ENCODE measurements at regions not wholly inside any gene's neighbourhood (a gene's known extent, or its start where the extent isn't known, plus 50 kb on each side); places are given as distances from the start of the nearest gene placed in this dataset.

DNA sequence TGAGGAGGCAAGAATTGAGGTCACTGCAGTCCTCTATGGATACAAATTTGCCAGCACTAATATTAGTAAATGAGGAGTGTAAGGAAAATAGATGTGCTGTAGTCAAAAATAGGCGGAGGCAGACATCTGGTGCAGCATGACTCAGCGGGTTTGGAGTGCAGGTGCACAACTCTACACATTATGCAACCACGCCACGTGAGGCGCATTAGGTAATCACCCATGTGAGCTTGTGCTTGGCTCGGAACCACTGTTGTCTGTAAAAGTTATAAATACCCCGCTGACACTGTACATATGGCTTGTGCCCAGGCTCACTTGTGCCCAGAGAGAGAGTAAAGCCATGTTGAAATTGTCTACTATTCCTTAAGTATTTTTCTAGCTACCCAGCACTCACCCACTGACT, 623.5 kb upstream of the NUDT12 start:
- no peak overlapping the region for H3K27ac ChIP-seq (ENCODE audit: low read depth in 2 of 2, low read length in 1 of 2)
- H3F3A ChIP-seq (replicated peaks; ENCODE audit: insufficient read depth) = peaks cover 2% of the 10 kb centered on the region
- H3K4me3 ChIP-seq (ENCODE audit: low read depth in 2 of 2, low read length in 1 of 2) = no peak overlapping the region
- no peaks in the 10 kb centered on the region for H3K9me2 ChIP-seq
- no peak overlapping the region for H2AFZ ChIP-seq (ENCODE audit: low read depth)
- H3K4me2 ChIP-seq = no peak overlapping the region
- no peaks in the 10 kb centered on the region for H3K36me3 ChIP-seq (replicated peaks in 1 of 2; ENCODE audit: control insufficient read depth in 1 of 2, insufficient read depth in 2 of 2, low read length in 1 of 2)
- CTCF ChIA-PET = no interaction called here
- no peak for DNase-seq
- no peaks in the 10 kb centered on the region; a peak in 1 of 4 replicates for H3K4me1 ChIP-seq (ENCODE audit: control insufficient read depth in 1 of 2, insufficient read depth in 2 of 2, low read depth in 1 of 2, low read length in 1 of 2)
- 96% methylated on average over 7 of the region's 7 CpGs for WGBS (ENCODE audit: low lambda C conversion rate)
- no peaks in the 10 kb centered on the region for H4K20me1 ChIP-seq (ENCODE audit: insufficient read depth)
- no peak overlapping the region for H3K9ac ChIP-seq
- TF ChIP-seq RAD21 (IDR thresholded peaks at IDR 0.05; ENCODE audit: low read length) = no peak
- TF ChIP-seq, protein P1, sequence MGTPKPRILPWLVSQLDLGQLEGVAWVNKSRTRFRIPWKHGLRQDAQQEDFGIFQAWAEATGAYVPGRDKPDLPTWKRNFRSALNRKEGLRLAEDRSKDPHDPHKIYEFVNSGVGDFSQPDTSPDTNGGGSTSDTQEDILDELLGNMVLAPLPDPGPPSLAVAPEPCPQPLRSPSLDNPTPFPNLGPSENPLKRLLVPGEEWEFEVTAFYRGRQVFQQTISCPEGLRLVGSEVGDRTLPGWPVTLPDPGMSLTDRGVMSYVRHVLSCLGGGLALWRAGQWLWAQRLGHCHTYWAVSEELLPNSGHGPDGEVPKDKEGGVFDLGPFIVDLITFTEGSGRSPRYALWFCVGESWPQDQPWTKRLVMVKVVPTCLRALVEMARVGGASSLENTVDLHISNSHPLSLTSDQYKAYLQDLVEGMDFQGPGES (IDR thresholded peaks at IDR 0.05; ENCODE audit: low read depth, low read length) = no peak
- POLR2A ChIA-PET = no interaction called here
- H3K79me2 ChIP-seq (ENCODE audit: insufficient read depth) = no peaks in the 10 kb centered on the region
- H3K9me3 ChIP-seq = no peaks in the 10 kb centered on the region
- no peaks in the 10 kb centered on the region for H3K27me3 ChIP-seq (ENCODE audit: insufficient read depth)

DNA sequence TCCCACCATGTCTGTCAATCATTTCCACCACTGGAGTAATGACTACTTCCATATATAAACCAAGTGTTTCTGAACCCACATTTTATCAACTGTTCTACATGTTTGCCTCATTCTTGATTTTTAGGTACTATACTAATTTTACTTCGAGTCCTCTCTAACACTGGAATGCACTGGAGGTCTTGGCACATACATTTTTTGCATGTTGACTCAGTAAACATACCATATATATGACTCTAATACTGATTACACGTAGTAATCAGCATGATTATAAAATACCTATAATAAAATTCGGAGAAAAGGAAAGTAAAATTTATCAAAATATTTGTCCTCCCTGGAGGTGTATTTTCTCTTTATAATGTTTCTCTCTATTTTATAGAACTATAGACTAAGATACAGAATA, 621.7 kb upstream of the NUDT12 start:
- TF ChIP-seq RCOR1 (IDR thresholded peaks at IDR 0.05; ENCODE audit: low read length) = no peak
- TF ChIP-seq JUND (IDR thresholded peaks at IDR 0.05) = no peak
- no peak for TF ChIP-seq MXI1 (IDR thresholded peaks at IDR 0.05; ENCODE audit: low read depth, low read length)
- TF ChIP-seq FOXJ3 (CRISPR knock-in tag; IDR thresholded peaks at IDR 0.05) = no peak
- TF ChIP-seq EZH2phosphoT487 (IDR thresholded peaks at IDR 0.05; ENCODE audit: borderline replicate concordance, low read depth) = no peak
- TF ChIP-seq RAD21 (IDR thresholded peaks at IDR 0.05; ENCODE audit: low read length) = no peak
- no peak for TF ChIP-seq TAF1 (IDR thresholded peaks at IDR 0.05; ENCODE audit: borderline replicate concordance, low read depth, low read length)
- TF ChIP-seq ELF1 (IDR thresholded peaks at IDR 0.05) = no peak
- TF ChIP-seq, protein P2, sequence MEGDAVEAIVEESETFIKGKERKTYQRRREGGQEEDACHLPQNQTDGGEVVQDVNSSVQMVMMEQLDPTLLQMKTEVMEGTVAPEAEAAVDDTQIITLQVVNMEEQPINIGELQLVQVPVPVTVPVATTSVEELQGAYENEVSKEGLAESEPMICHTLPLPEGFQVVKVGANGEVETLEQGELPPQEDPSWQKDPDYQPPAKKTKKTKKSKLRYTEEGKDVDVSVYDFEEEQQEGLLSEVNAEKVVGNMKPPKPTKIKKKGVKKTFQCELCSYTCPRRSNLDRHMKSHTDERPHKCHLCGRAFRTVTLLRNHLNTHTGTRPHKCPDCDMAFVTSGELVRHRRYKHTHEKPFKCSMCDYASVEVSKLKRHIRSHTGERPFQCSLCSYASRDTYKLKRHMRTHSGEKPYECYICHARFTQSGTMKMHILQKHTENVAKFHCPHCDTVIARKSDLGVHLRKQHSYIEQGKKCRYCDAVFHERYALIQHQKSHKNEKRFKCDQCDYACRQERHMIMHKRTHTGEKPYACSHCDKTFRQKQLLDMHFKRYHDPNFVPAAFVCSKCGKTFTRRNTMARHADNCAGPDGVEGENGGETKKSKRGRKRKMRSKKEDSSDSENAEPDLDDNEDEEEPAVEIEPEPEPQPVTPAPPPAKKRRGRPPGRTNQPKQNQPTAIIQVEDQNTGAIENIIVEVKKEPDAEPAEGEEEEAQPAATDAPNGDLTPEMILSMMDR (IDR thresholded peaks at IDR 0.05) = no peak
- TF ChIP-seq FOSL2 (IDR thresholded peaks at IDR 0.05; ENCODE audit: borderline replicate concordance, low read depth) = no peak
- TF ChIP-seq, protein P1 (IDR thresholded peaks at IDR 0.05; ENCODE audit: low read depth, low read length) = no peak
- TF ChIP-seq, protein P3, sequence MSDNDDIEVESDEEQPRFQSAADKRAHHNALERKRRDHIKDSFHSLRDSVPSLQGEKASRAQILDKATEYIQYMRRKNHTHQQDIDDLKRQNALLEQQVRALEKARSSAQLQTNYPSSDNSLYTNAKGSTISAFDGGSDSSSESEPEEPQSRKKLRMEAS (IDR thresholded peaks at IDR 0.05; ENCODE audit: low read depth) = no peak
- TF ChIP-seq, protein P4, sequence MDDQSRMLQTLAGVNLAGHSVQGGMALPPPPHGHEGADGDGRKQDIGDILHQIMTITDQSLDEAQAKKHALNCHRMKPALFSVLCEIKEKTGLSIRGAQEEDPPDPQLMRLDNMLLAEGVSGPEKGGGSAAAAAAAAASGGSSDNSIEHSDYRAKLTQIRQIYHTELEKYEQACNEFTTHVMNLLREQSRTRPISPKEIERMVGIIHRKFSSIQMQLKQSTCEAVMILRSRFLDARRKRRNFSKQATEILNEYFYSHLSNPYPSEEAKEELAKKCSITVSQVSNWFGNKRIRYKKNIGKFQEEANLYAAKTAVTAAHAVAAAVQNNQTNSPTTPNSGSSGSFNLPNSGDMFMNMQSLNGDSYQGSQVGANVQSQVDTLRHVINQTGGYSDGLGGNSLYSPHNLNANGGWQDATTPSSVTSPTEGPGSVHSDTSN (IDR thresholded peaks at IDR 0.05) = no peak
- TF ChIP-seq SMC3 (IDR thresholded peaks at IDR 0.05; ENCODE audit: low read depth, low read length) = no peak
- no peak for TF ChIP-seq EP300 (IDR thresholded peaks at IDR 0.05; ENCODE audit: borderline replicate concordance in 1 of 2, low read depth in 1 of 2, low read length in 1 of 2)
- no peak for TF ChIP-seq MEF2A (IDR thresholded peaks at IDR 0.05; ENCODE audit: borderline replicate concordance, low read depth)
- TF ChIP-seq TCF12 (IDR thresholded peaks at IDR 0.05) = no peak
- TF ChIP-seq GABPA (IDR thresholded peaks at IDR 0.05; ENCODE audit: low read depth) = no peak
- TF ChIP-seq, protein P5, sequence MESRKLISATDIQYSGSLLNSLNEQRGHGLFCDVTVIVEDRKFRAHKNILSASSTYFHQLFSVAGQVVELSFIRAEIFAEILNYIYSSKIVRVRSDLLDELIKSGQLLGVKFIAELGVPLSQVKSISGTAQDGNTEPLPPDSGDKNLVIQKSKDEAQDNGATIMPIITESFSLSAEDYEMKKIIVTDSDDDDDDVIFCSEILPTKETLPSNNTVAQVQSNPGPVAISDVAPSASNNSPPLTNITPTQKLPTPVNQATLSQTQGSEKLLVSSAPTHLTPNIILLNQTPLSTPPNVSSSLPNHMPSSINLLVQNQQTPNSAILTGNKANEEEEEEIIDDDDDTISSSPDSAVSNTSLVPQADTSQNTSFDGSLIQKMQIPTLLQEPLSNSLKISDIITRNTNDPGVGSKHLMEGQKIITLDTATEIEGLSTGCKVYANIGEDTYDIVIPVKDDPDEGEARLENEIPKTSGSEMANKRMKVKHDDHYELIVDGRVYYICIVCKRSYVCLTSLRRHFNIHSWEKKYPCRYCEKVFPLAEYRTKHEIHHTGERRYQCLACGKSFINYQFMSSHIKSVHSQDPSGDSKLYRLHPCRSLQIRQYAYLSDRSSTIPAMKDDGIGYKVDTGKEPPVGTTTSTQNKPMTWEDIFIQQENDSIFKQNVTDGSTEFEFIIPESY (IDR thresholded peaks at IDR 0.05; ENCODE audit: borderline replicate concordance, low read depth) = no peak
- ChIA-PET CTCF (no interaction called here), POLR2A (no interaction called here)
- no peaks in the 10 kb centered on the region for H3F3A ChIP-seq (replicated peaks; ENCODE audit: insufficient read depth)
- 58% methylated on average over 3 of the region's 3 CpGs for WGBS (ENCODE audit: low lambda C conversion rate)
- H3K79me2 ChIP-seq (ENCODE audit: insufficient read depth) = no peaks in the 10 kb centered on the region
- no peak for DNase-seq
- no peak overlapping the region for H3K4me2 ChIP-seq
- peaks cover 3% of the 10 kb centered on the region; the same call in 1 of the 2 replicates for H3K9me3 ChIP-seq
- H3K36me3 ChIP-seq (replicated peaks in 1 of 2; ENCODE audit: control insufficient read depth in 1 of 2, insufficient read depth in 2 of 2, low read length in 1 of 2) = no peaks in the 10 kb centered on the region
- no peak overlapping the region for H3K27ac ChIP-seq (ENCODE audit: low read depth in 2 of 2, low read length in 1 of 2)
- no peaks in the 10 kb centered on the region for H3K27me3 ChIP-seq (ENCODE audit: insufficient read depth)
- no peak overlapping the region for H3K9ac ChIP-seq
- H4K20me1 ChIP-seq (ENCODE audit: insufficient read depth) = no peaks in the 10 kb centered on the region
- no peak overlapping the region for H3K4me3 ChIP-seq (ENCODE audit: low read depth in 2 of 2, low read length in 1 of 2)
- H2AFZ ChIP-seq (ENCODE audit: low read depth) = no peak overlapping the region
- H3K4me1 ChIP-seq (ENCODE audit: control insufficient read depth in 1 of 2, insufficient read depth in 2 of 2, low read depth in 1 of 2, low read length in 1 of 2) = no peaks in the 10 kb centered on the region
- H3K9me2 ChIP-seq = no peaks in the 10 kb centered on the region
